ENCODE measurements at regions not wholly inside any gene's neighbourhood (a gene's known extent, or its start where the extent isn't known, plus 50 kb on each side); places are given as distances from the start of the nearest gene placed in this dataset.

DNA sequence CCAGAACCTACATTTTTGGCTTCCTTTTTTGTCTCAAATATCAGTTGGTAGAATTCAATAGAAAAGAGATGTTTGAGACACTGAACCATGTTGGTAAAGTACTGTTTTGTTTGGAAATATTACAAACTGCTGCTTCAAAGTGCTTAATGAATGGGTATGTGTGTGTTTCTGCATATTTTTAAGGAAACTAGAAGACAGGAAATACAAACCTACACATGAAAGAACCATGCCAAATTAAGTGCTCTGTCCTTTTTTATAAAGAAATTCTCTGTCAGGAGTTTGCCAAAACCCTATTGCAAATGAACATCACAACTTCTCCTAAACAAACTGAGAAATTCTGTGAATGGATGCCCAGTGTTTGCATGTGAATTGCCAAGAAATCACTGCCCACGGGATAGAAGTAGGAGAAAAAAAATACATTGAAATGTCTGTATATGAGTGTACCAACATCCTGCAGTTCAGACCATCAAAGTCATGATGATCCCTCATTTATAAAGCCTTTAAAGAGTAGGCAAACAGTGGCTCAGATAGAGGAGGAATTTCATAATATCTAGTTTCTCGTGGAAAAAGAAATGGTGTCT lies 69.6 kb upstream of the RND3 start:
- H3K27ac ChIP-seq (ENCODE audit: low read depth, low read length) = no peak overlapping the region

DNA sequence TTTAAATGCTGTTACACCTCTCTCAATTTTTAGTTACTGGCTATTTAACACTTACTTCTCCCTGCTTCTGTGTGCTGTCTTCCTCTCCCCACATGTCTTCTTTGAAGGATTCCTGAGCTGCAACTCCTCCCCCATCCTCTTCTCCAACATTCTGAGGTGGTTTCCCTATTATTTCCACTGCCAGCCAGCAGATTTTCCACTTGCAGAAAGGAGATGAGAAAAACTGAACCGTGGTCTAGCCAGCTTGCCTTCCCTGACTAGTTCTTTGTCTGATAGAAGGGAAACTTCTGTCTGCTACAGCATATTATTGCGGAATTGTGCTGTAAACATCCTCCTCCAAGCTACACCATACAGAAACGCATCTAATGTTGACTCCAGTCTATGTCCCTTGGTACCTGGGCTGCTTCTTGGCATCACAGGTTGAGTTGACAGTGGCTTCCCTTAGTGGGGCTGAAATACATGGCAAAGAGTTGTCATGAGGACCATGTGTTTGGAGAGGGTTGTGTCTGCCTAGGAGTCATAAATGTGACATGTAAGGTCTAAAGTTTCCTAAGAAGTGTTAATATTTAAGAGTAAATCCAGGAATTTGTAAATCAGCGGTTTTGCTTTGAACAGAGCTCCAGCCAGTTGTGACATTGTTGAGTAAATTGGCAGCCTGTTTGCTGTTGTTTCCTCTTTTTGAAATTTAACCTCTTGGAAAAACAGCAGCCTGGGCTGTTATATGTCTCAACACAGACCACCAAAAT lies 68.3 kb upstream of the RND3 start:
- Histone ChIP-seq H3K9me3 (ENCODE audit: low read length) (no peaks in the 10 kb centered on the region), H3K27ac (ENCODE audit: low read depth, low read length) (no peak overlapping the region), H3K4me1 (ENCODE audit: insufficient read depth, low read length) (no peaks in the 10 kb centered on the region), H3K36me3 (ENCODE audit: insufficient read depth, low read length) (no peaks in the 10 kb centered on the region), H3K9ac (ENCODE audit: low read length) (no peak overlapping the region), H3K4me3 (ENCODE audit: low read depth in 1 of 2, low read length in 2 of 2) (no peak overlapping the region), H3K27me3 (ENCODE audit: control insufficient read depth in 1 of 2, insufficient read depth in 2 of 2, low read length in 2 of 2) (no peaks in the 10 kb centered on the region)

More for the DNA sequence above, 69.6 kb upstream of the RND3 start:
- no peaks in the 10 kb centered on the region for H3K36me3 ChIP-seq (ENCODE audit: insufficient read depth, low read length)
- no peaks in the 10 kb centered on the region for H3K9me3 ChIP-seq (ENCODE audit: low read length)
- no peak overlapping the region for H3K4me3 ChIP-seq (ENCODE audit: low read depth in 1 of 2, low read length in 2 of 2)
- no peaks in the 10 kb centered on the region for H3K4me1 ChIP-seq (ENCODE audit: insufficient read depth, low read length)
- H3K27me3 ChIP-seq (ENCODE audit: control insufficient read depth in 1 of 2, insufficient read depth in 2 of 2, low read length in 2 of 2) = no peaks in the 10 kb centered on the region
- H3K9ac ChIP-seq (ENCODE audit: low read length) = no peak overlapping the region

DNA sequence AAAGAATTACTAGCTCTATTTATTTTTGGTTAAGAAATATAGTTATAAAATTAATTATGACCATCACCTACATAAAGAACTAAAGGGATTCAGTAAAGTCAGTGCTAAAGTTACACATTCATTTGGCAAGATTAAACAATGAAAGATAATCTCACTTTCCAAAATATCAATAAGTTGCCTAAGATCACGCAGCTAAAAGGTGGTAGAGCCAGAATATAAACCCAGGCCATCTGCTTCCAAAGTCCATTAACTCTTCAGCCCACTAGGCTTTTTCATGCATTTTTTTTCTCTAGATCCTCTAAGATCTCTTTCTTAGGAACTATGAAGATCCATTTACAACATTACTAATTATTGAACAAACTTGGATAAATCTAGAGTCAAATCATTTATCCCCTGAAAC lies 66.6 kb upstream of the RND3 start:
- Histone ChIP-seq H3K9ac (ENCODE audit: low read length) (no peak overlapping the region), H3K9me3 (ENCODE audit: low read length) (no peaks in the 10 kb centered on the region), H3K27me3 (ENCODE audit: control insufficient read depth in 1 of 2, insufficient read depth in 2 of 2, low read length in 2 of 2) (no peaks in the 10 kb centered on the region), H3K4me3 (ENCODE audit: low read depth in 1 of 2, low read length in 2 of 2) (no peak overlapping the region), H3K4me1 (ENCODE audit: insufficient read depth, low read length) (no peaks in the 10 kb centered on the region), H3K27ac (ENCODE audit: low read depth, low read length) (no peak overlapping the region), H3K36me3 (ENCODE audit: insufficient read depth, low read length) (no peaks in the 10 kb centered on the region)

DNA sequence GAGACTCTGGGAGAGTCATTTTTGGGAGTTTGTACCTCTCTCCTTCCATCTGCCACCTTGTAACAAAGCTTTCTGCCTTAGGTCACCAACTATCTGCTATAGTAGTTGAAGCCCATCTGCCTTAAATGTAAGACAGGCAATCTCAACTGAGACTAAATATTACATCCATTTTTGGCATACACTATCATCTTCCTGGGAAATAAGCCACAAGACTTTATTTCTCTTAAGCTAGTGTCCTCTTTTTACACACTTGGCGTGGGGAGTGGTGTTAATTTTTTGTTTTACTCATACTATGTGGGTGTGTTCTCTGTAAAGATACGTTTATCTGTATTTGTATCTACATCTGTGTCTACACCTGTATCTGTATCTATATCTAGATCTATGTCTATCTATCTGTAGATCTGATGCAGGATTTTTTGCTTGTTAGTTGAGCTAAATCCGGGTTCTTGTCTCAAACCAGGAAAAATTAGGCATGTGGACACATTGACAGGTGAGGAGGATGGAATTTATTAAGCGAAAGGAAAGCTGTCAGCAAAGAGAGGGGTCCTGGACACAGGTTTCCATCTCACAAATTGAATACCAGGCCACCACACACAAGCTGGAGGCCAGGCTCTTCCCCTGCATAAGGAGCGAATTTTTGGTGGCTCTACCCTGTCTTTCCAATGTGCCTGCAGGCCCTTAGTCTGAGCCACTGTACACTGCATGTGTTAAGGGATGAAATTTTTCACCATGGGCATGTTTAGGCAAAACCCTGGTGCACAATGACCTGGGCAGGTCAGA lies 64.8 kb upstream of the RND3 start:
- Histone ChIP-seq H3K4me1 (ENCODE audit: insufficient read depth, low read length) (no peaks in the 10 kb centered on the region), H3K9ac (ENCODE audit: low read length) (no peak overlapping the region), H3K36me3 (ENCODE audit: insufficient read depth, low read length) (no peaks in the 10 kb centered on the region), H3K27me3 (ENCODE audit: control insufficient read depth in 1 of 2, insufficient read depth in 2 of 2, low read length in 2 of 2) (no peaks in the 10 kb centered on the region), H3K27ac (ENCODE audit: low read depth, low read length) (no peak overlapping the region), H3K9me3 (ENCODE audit: low read length) (no peaks in the 10 kb centered on the region), H3K4me3 (ENCODE audit: low read depth in 1 of 2, low read length in 2 of 2) (no peak overlapping the region)

DNA sequence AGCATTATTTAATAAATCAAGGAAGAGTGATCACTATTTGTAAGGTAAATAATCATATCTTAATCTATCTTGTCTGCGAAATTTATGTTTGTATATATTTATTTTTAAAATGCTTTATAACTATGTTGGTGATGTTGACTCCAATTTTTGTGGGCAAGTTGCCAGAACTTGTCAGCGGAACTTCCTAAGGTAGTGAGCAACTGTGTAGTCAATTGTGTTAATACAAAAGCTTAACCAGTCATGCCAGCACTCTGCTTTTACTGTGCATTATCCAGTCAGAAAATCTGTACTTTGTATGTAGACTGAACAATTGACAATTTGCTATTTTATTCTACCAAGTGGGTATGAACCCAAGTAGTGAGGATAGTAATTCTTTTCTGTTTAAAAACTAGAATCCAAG lies 61.9 kb upstream of the RND3 start:
- Histone ChIP-seq H3K27me3 (ENCODE audit: control insufficient read depth in 1 of 2, insufficient read depth in 2 of 2, low read length in 2 of 2) (no peaks in the 10 kb centered on the region), H3K9me3 (ENCODE audit: low read length) (no peaks in the 10 kb centered on the region), H3K4me3 (ENCODE audit: low read depth in 1 of 2, low read length in 2 of 2) (no peak overlapping the region), H3K27ac (ENCODE audit: low read depth, low read length) (no peak overlapping the region), H3K36me3 (ENCODE audit: insufficient read depth, low read length) (no peaks in the 10 kb centered on the region), H3K9ac (ENCODE audit: low read length) (no peak overlapping the region), H3K4me1 (ENCODE audit: insufficient read depth, low read length) (no peaks in the 10 kb centered on the region)

DNA sequence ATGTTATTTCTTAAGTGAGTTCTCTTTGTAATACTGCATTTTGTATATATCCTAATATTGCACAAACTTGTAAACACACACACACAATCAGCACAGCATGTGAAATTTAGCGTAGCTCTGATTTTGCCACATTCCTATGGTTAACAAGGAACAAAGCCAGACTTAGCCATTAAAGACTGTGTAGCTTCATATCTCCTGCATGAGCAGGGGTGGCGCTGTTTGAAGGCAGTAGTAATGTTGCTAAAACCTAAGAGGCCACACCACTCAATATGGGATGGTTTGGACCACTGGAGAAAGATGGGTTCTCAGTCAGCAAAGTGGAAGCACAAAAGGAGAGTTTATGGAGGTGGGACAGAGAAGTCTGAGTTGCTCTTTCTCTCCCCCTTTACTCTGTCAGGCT lies 61.1 kb upstream of the RND3 start:
- Histone ChIP-seq H3K36me3 (ENCODE audit: insufficient read depth, low read length) (no peaks in the 10 kb centered on the region), H3K4me3 (ENCODE audit: low read depth in 1 of 2, low read length in 2 of 2) (no peak overlapping the region), H3K9me3 (ENCODE audit: low read length) (no peaks in the 10 kb centered on the region), H3K27ac (ENCODE audit: low read depth, low read length) (no peak overlapping the region), H3K9ac (ENCODE audit: low read length) (no peak overlapping the region), H3K4me1 (ENCODE audit: insufficient read depth, low read length) (no peaks in the 10 kb centered on the region), H3K27me3 (ENCODE audit: control insufficient read depth in 1 of 2, insufficient read depth in 2 of 2, low read length in 2 of 2) (no peaks in the 10 kb centered on the region)

DNA sequence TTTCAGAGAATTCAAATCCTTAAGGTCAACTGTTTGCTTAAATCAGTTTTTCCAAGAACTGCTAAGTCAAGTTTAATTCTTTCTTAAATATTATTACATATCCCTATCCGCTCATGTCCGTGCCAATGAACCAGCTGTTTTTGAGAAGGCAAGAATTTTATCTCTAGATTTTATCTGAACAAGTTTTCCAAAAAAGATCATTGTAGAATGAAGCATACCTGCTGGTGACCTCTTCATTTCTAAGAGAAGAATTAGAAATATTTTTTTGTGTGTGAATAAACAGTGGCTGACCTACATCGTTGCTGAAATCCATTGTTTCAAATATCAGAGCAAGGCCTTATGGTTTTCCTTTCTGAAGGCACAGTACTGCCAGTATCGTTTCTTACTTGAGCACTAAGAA lies 58.4 kb upstream of the RND3 start:
- Histone ChIP-seq H3K9ac (ENCODE audit: low read length) (no peak overlapping the region), H3K27me3 (ENCODE audit: control insufficient read depth in 1 of 2, insufficient read depth in 2 of 2, low read length in 2 of 2) (no peaks in the 10 kb centered on the region), H3K27ac (ENCODE audit: low read depth, low read length) (no peak overlapping the region), H3K9me3 (ENCODE audit: low read length) (no peaks in the 10 kb centered on the region), H3K4me1 (ENCODE audit: insufficient read depth, low read length) (no peaks in the 10 kb centered on the region), H3K4me3 (ENCODE audit: low read depth in 1 of 2, low read length in 2 of 2) (no peak overlapping the region), H3K36me3 (ENCODE audit: insufficient read depth, low read length) (no peaks in the 10 kb centered on the region)

DNA sequence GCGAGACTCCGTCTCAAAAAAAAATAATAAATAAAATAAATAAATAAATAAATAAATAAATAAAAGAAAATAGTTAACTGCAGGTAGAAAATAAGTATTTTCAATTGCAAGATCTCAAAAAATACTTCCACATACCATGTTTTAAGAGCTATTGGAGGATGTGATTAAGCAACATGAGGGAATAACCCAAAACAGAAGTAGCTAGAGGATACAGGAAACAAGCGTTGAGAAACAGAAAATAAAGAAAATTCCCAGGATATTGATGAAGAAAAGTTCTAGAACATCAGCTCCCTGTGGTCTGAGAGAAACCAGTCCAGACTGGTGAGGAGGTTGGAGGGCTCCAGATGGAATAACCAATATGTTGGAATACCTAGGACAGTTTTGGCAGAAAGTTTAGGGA lies 57.3 kb upstream of the RND3 start:
- H3K4me1 ChIP-seq (ENCODE audit: insufficient read depth, low read length) = no peaks in the 10 kb centered on the region
- H3K4me3 ChIP-seq (ENCODE audit: low read depth in 1 of 2, low read length in 2 of 2) = no peak overlapping the region
- no peaks in the 10 kb centered on the region for H3K27me3 ChIP-seq (ENCODE audit: control insufficient read depth in 1 of 2, insufficient read depth in 2 of 2, low read length in 2 of 2)
- H3K27ac ChIP-seq (ENCODE audit: low read depth, low read length) = no peak overlapping the region
- H3K9ac ChIP-seq (ENCODE audit: low read length) = no peak overlapping the region
- no peaks in the 10 kb centered on the region for H3K36me3 ChIP-seq (ENCODE audit: insufficient read depth, low read length)
- H3K9me3 ChIP-seq (ENCODE audit: low read length) = no peaks in the 10 kb centered on the region

DNA sequence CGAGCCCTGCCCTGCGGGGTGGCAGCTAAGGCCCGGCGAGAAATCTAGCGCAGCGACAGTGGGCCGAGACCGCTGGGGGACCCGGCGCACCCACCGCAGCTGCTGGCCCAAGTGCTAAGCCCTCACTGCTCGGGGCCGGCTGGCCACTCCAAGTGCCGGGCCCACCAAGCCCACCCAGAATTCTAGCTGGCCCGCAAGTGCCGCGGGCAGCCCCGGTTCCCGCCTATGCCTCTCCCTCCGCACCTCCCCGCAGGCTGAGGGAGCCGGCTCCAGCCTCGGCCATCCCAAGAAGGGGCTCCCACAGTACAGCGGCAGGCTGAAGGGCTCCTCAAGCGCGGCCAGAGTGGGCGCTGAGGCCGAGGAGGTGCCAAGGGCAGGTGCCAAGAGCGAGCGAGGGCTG lies 55.2 kb upstream of the RND3 start:
- no peak overlapping the region for H3K4me3 ChIP-seq (ENCODE audit: low read depth in 1 of 2, low read length in 2 of 2)
- H3K27me3 ChIP-seq (ENCODE audit: control insufficient read depth in 1 of 2, insufficient read depth in 2 of 2, low read length in 2 of 2) = no peaks in the 10 kb centered on the region
- H3K27ac ChIP-seq (ENCODE audit: low read depth, low read length) = no peak overlapping the region
- no peak overlapping the region for H3K9ac ChIP-seq (ENCODE audit: low read length)
- no peaks in the 10 kb centered on the region for H3K36me3 ChIP-seq (ENCODE audit: insufficient read depth, low read length)
- H3K9me3 ChIP-seq (ENCODE audit: low read length) = no peaks in the 10 kb centered on the region
- no peaks in the 10 kb centered on the region for H3K4me1 ChIP-seq (ENCODE audit: insufficient read depth, low read length)

DNA sequence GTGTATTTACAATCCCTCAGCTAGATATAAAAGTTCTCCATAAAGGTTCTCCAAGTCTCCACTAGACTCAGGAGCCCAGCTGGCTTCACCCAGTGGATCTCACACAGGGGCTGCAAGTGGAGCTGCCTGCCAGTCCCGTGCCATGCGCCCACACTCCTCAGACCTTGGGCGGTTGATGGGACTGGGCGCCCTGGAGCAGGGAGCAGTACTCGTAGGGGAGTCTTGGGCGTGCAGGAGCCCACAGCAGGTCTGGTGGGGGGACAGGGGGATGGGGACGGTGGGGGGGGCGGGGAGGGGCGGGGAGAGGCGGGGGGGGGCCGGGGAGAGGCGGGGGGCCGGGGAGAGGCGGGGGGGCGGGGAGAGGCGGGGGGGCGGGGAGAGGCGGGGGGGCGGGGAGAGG lies 54.7 kb upstream of the RND3 start:
- H3K27me3 ChIP-seq (ENCODE audit: control insufficient read depth in 1 of 2, insufficient read depth in 2 of 2, low read length in 2 of 2) = no peaks in the 10 kb centered on the region

DNA sequence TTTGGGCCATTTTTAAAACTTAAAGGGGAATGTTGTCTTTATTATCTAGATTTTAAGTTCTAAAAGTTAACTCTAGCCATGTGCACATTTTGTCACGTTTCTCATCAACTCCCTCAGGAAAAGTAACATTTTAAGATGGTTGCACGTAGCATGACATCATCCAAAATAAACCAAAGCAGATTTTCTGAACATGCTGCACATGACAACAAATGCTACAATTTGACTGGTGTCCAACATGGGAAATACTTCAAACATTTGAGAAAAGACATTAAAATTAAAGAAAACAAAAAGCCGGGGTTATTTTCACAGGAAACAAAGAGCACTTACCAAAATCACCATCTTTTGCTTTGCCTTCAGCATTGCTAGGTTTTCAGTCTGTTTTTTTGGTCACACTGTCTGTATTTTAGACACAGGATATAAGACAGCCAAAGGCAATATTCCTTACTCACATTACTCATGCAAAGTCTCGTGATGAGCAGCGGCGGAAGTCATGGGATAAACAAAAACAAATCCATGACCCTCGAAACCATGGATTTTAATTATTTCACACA lies 51.3 kb upstream of the RND3 start:
- Histone ChIP-seq H3K9me3 (ENCODE audit: low read length) (no peaks in the 10 kb centered on the region), H3K4me1 (ENCODE audit: insufficient read depth, low read length) (no peaks in the 10 kb centered on the region), H3K27ac (ENCODE audit: low read depth, low read length) (no peak overlapping the region), H3K36me3 (ENCODE audit: insufficient read depth, low read length) (no peaks in the 10 kb centered on the region), H3K9ac (ENCODE audit: low read length) (no peak overlapping the region), H3K4me3 (ENCODE audit: low read depth in 1 of 2, low read length in 2 of 2) (no peak overlapping the region), H3K27me3 (ENCODE audit: control insufficient read depth in 1 of 2, insufficient read depth in 2 of 2, low read length in 2 of 2) (no peaks in the 10 kb centered on the region)

More for the DNA sequence above, 54.7 kb upstream of the RND3 start:
- H3K27ac ChIP-seq (ENCODE audit: low read depth, low read length) = no peak overlapping the region
- H3K36me3 ChIP-seq (ENCODE audit: insufficient read depth, low read length) = no peaks in the 10 kb centered on the region
- no peak overlapping the region for H3K4me3 ChIP-seq (ENCODE audit: low read depth in 1 of 2, low read length in 2 of 2)
- H3K9me3 ChIP-seq (ENCODE audit: low read length) = no peaks in the 10 kb centered on the region
- H3K4me1 ChIP-seq (ENCODE audit: insufficient read depth, low read length) = no peaks in the 10 kb centered on the region
- no peak overlapping the region for H3K9ac ChIP-seq (ENCODE audit: low read length)
